ENCODE measurements at regions not wholly inside any gene's neighbourhood (a gene's known extent, or its start where the extent isn't known, plus 50 kb on each side); places are given as distances from the start of the nearest gene placed in this dataset.
"Not testable (repeated sequence)": the region's sequence is repeated elsewhere in the genome, so short reads cannot be mapped to it uniquely, and the experiment has no call there.

DNA sequence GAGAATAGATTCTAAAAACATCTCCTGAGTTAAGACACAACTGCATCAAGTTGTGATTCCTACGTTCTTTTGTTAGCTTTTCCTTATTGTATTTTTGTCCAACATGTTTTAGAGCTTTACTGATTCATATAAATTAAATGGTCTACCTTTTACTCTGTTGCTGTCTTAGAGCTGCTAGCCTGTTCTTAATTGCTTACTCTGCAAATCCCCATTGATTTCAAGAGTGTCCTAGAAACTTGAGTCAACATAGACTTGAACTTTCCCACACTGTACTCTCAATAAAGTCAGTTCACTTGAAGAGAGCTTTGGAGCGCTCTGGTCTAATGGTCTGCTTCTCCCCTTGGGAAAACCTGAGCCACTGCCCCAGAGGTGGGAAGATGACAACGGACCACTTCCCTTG lies 343.9 kb downstream of the CCER1 start:
- no peak for DNase-seq (ENCODE audit: low read depth)

DNA sequence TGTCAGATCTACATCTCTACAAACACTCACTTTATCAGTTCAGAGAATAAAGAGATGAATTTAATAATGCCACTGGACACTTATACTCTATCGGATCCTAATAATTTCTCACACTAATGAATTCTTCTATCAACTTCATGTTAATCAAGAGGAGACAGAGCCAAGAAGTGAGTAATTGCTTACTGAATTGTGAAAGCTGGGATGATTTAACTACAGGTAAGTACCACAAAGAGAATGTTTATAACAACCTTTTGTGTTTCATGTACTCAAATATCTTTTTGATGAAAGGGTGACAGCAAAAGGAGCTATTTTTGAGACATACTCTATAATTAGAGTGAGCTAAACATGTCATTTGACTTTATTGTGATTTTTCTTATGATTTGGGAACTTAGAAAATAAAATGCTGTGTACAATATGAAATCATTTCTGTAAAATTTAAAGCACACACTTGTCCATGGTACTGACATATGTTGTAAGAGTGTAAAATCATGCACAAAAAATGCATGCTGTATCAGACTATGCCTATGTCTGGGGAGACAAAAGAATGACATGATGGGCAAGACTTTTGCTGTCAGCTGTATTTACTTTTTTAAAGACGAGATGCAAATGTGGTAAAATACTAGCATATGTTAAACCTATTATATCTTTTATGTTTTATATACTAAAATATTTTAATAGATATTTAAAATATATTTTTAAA lies 361.2 kb downstream of the CCER1 start:
- no peak for DNase-seq (ENCODE audit: low read depth)

DNA sequence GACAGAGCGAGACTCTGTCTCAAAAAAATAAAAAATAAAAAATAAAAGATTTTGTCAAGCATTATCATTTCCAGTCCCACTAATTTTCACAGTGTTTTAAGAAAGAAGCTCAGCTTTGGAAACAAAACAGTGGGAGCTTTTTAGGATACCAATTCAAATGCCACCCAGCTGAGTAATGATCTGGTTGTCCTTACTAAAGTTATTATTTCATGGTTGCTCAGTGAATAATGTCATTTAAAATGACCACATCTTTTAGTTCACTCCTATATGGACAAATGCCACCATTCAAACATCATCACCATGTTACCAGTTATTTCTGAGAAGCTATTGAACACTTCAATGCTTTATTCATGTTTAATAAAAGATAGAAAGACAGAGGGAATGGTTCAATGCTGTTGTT lies 365.0 kb downstream of the CCER1 start:
- peak; percentile 6 for DNase-seq (ENCODE audit: low read depth)

DNA sequence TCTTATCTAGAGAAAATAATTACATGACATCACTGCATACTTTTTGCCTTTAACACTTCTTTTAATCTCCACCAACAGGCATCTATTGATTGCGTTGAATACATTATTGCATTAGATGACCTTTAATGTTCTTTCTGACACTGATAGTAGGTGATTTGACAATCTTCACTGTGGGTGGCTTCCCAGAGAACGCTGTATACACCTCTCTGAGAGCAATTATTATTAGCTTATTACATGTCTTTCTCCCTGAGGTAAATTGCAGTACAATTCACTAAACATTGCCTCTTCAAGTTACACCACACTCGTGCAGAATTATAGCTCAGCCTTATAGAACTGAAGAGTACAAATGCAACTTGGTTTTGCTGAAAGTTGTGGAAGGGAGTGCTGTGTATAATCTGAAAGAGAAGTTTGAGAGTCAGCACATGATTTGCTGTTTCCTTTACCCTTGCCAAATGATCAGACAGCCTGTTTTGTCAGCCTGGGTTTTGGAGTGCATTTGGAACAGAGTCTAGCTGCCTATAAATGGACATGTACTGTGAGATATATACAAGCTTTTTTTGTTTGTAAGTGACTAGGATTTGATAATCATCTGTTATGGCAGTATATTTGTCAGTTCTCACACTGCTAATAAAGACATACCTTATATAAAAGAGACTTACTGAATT lies 369.2 kb downstream of the CCER1 start:
- no peak for DNase-seq (ENCODE audit: low read depth)

DNA sequence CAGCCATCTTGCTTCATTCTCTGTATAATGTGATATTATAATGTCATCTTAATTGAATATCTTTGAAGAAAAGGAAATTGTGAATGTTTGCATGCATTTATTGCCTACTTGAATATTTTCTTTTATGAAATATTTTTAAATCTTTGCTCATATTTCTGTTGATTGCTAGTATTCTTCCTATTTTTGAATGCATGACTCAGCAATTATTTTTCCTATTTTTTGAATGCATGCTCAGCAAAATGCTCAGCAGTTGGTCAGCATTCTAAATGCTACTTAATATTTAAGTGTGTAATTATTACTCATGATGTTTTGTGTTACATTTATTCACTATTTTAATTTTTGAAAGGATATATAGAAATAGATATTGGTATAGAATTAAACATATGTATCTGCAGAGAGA lies 378.3 kb downstream of the CCER1 start:
- no peak for DNase-seq (ENCODE audit: low read depth)

DNA sequence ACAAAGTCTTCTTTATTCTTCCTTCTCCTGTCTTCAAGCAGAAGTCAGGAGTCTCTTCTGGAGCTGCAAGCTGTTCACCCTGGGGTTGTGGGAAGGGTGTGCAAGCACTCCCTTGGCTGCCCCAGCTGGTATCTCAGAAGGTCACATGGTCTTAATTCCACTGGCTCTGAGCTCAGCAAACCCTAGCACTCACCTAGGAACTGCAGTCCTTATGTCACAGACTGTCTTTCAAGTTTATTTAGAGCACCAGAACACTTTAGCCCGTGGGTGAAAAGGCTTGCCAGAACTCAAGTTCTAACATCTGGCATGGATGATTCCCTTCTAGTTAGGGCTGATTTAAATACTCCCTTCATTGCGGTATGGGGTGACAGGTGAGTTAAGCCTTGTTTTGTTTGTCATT lies 379.0 kb downstream of the CCER1 start:
- no peak for DNase-seq (ENCODE audit: low read depth)

DNA sequence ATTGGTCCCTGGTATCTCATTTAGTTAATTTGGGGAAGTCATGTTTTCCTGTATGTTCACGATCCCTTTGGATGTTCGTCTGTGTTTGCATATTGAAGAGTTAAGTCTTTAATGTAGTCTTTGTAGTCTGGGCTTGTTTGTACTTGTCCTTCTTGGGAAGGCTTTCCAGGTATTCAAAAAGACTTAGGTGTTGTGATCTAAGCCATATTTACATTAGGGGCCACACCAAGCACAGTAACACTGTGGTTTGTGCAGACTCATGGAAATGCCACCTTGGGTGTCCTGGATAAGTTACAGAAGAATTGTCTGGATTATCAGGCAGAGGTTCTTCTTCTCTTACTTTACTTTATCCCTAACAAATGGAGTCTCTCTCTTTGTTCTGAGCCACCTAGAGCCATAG lies 380.3 kb downstream of the CCER1 start:
- DNase-seq (ENCODE audit: low read depth) = no peak

DNA sequence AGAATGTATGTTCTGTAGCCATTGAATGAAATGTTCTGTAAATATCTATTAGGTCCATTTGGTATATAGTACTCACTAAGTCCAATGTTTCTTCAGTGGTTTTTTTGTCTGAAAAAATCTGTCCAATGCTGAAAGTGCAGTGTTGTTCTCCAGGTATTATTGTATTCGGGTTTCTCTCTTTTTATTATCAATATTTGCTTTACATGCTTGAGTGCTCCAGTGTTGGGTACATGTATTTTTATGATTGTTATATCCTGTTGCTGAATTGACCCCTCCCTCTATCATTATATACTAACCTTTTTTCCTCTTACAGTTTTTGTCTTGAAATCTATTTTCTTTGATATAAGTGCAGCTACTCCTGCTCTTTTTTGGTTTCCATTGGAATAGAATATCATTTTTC lies 382.2 kb downstream of the CCER1 start:
- no peak for DNase-seq (ENCODE audit: low read depth)

DNA sequence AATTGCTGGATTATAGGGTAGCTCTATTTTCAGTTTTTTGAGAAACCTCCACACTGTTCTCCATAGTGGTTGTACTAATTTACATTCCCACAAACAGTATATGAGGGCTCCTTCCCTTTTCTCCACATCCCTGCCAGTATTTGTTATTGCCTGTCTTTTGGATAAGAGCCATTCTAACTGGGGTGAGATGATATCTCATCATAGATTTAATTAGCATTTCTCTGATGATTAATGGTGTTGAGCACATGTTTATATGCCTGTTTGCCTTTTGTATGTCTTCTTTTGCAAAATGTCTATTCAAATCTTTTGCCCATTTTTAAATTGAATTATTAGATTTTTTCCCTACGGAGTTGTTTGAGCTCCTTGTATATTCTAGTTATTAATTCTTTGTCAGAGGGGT lies 385.3 kb downstream of the CCER1 start:
- no peak for DNase-seq (ENCODE audit: low read depth)

DNA sequence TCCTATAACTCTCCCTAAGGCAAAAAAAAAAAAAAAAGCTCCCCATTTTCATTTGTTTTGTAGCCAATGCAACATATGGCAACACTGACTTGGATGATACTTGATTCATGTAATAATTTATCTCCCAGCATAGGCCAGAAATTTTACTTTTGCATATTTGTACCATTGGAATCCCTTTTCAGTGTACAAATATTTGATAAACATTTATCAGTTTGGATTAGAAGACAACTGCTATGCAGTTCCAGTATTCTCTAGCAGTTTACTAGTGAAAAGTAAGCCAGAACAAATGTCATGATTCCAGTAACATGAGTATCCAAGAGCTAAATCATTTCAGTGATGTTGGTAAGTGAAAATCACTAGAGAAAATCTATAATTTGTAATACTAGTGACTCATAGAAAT lies 392.3 kb downstream of the CCER1 start:
- no peak for DNase-seq (ENCODE audit: low read depth)

DNA sequence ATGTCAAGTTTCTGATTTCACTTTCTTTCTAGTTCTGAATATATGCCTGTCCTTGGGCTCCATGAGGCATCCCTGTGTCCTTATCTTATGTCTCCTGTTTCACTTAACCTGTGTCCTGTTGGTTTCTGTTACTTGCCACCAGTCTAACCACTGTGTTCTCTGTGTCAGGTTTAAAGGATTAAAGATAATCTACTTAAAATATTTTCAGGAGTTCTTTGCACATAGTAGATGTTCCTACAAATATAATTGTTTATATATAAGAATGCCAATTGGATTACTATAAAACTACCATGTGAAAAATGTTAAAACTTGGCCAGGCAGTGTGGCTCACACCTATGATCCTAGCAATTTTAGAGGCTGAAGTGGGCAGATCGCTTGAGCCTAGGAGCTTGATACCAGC lies 406.4 kb downstream of the CCER1 start:
- no peak for DNase-seq (ENCODE audit: low read depth)

DNA sequence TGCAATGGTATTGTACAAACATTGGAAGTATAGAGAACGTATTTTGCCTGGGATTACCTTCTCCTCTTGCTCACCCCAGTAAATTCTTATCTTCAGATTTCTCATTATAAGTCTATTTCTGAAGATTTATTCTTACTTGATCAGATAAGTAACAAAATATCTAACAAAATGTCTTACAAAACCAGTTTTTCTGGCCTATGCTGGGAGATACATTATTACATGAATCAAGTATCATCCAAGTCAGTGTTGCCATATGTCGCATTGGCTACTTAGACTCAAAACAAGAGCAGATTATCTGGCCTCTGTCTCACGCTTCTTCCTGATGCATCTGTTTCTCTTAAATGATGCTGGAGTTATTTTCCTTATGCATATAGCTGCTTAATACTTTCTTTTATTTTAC lies 408.5 kb downstream of the CCER1 start:
- DNase-seq (ENCODE audit: low read depth) = no peak

DNA sequence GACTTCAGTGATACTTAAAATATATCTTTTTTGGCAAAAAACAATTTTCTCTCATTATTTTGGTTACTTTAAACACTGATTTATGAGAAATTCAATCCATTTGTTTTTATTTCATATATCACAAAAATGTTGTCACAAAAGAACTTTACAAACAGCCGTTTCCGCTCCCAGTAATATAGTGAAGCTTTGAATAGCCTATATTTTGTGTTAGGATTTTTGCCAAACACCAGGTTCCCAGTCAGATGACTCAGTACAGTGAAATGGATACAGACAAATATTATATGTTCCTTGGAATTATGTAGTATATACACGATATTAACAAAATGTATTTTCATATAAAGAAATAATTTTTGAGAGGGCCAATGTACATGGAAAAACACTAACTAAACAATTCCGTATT lies 411.1 kb downstream of the CCER1 start:
- DNase-seq (ENCODE audit: low read depth) = no peak

DNA sequence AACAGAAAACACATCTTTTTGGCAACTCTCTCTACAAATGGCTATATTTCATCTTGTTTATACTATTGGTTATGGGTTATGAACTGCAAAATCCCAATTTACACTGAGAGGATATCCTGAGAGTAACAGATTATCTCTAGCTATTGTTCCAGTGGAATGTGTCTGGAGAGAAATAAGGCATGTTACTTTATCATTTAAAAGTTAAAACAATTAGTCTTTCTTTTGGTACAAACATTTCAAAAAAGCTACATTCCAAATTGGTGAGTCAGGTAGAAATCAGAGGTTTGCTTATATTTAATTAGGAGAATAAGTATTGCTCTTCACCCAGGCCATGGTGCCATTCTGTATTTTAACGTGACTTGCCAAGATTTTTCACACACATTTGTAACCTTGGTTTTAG lies 411.6 kb downstream of the CCER1 start:
- DNase-seq (ENCODE audit: low read depth) = no peak

DNA sequence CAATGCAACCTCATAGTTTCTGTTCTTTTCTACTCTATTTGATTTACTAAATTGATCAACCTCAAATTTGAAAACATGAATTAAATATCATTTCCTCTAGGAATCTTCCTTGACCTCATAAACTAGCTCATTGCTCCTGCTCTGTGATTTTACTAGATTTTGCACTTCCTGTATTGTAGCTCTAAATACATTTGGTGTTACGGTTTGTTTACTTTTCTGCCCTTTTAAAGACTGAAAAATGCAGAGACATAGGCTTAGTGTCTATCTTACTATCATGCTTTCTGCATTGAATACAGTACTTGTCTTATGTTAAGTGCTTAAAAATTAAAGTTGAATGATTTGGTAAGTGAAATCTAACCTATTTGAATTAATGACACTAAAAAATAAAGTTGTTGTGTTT lies 412.1 kb downstream of the CCER1 start:
- not testable (repeated sequence) for DNase-seq (ENCODE audit: low read depth)

DNA sequence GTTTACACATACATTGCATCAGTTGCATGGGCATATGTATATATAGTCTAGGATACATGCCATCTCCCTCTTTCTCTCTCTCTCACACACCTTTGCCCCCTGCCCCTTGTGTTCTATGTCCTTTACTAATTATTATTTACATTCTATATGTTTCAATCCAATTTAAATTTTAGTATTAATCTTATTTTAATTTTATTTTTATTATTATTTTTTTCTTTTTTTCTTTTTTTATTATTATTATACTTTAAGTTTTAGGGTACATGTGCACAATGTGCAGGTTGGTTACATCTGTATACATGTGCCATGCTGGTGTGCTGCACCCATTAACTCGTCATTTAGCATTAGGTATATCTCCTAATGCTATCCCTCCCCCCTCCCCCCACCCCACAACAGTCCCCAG lies 421.1 kb downstream of the CCER1 start:
- not testable (repeated sequence) for DNase-seq (ENCODE audit: low read depth)

DNA sequence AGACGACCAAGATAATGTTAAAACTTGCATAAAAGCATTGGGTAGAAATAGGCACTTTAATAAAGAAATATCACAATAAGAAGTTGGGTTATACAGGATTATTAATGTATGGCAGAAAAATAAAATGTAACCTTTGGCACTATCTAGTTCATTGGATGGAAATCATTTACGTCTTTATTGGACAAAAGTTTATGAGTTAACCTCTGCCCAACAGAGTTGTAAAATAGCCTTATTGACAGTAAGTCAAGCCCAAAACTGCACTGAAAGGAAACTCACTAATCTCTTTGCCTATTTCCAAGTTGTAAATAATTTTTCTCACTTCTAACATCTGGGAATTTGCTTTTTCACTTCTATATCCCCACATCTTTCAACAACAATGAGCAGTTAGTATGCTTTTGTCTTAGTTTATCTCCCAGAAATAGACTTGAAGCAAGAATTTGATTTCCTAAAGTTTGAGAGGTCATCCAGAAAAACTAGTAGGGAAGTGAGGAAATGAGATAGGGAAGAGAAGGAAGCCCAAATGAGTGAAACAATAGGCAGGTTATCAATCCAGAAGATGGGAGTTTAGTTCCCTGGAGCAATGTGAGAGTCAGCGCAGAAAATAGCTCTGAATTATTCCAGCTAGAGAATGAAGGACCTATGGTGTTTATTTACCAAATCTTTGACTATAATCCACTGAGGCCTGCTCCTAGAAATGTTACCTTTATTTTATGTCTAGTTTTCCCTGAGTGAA lies 434.8 kb downstream of the CCER1 start:
- no peak for DNase-seq (ENCODE audit: low read depth)

DNA sequence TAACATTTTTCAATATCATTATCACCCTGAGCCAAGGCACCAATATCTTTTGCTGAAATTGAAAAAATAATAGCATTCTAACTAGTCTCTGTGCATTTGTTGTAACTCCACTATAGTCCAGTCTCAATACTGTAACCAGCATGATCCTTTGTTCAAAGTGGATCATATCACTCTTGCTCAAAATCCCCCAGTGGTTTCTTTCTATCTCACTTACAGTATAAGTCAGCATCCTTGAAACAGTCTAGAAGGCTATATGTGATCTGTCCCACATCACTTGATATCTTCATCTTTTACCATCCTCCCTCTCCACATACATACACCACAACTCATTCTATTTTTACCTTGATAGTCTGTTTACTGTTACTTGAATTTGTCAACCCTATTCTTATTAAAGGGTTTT lies 435.7 kb downstream of the CCER1 start:
- no peak for DNase-seq (ENCODE audit: low read depth)

DNA sequence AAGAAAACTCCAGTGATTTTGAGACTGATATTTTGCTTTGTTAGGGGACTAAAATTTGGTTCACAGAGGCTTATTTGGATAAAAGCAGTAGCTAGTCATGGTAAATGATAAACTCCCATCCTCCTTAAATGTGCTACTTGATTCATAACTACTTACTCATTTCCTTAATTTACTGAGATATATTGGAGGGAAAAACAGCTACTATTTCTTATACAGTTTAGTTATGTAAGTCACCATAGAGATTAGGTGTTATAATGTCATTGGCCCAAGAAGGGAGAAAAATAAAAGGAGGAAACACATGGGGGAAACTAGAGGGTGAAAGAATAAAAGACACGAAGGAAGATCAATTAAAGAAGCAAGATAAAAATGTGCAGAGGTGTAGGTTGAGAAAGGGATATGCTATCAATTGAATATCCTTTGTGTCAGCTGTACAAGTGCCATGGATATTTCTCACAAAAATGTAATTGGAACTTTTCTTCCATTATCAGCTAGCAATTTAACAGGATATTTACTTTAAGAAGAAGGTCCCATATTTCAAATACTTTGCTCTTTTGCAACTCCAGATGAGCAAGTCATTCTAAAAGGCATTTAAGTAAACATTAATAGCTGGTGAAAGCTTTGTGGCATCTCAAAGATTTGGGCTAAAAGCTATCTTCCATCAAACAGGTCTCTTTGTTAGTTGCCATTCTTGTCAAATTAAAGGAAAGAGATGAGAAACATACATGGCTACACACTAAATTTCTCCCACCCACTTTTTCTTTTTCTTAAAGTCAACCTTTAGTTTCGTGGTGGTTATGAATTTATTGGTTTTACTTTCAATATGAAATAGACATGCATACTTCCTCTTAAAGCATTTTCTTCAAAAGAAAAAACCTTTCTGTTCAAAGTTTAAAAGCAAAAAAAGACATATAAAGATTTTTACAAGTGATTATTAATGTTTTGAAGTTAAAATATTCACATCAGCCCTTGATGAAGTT lies 439.5 kb downstream of the CCER1 start:
- no peak for DNase-seq (ENCODE audit: low read depth)

DNA sequence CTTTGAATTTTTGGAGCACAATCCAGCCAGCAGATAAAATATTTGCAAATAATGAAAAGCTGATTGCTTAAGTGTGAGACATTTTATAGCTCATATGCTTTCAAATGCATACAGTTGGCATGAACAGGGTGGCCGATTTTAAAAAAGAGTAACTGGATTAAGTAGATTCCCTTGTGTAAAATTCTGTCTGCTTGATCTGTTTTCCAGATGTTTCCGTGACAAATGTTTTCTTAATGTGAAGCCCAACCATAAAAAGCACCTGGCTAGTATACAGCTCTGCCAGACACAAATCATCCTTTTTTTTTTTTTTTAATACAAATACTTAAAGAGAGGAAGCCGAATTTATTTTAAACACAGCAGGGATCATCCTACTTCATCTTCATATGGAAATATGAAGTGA lies 440.7 kb downstream of the CCER1 start:
- peak; percentile 25 for DNase-seq (ENCODE audit: low read depth)

DNA sequence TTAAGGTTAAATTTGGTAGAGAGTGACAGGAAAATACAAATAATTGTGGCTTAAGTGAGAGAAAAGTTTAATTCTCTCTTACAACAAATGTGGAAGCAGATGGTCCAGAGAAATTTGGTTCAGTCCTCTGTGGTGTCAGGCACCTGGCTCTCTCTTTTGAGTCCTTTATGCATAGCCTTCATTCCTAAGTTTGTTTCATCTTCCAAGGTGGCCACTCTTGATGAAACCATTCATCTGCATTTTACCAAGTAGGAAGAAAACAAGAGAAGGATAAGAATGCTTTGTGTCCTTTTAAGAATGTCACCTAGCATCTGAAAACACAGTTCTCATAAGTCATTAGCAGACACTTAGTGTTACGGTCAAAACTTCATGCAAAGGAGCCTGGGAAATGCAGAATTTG lies 442.5 kb downstream of the CCER1 start:
- no peak for DNase-seq (ENCODE audit: low read depth)

DNA sequence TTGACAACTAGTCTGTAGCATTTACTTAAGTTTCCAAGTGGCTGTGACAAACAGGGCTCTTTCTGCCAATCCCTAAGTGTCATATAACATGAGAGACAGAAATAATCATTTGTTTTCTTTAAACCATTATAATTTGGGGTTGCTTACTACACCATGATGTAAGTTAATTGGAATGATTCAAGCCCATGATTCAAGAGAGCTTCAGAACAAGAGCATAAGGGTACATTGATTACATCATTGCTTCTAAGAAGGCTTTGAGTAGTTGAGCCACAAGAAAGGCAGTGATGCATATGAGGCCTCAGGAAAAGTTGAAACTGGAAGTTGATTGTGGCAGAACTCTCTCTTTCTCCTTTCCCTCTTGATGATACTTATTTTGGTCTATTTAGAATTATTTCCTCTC lies 444.0 kb downstream of the CCER1 start:
- DNase-seq (ENCODE audit: low read depth) = no peak
